Mesodermal cell (in vitro differentiated cells): ENCODE measurements at regions not wholly inside any gene's neighbourhood (a gene's known extent, or its start where the extent isn't known, plus 50 kb on each side); places are given as distances from the start of the nearest gene placed in this dataset.
"Not testable (repeated sequence)": the region's sequence is repeated elsewhere in the genome, so short reads cannot be mapped to it uniquely, and the experiment has no call there.

ENCODE experiments used
- H3K27ac ChIP-seq: 2 replicates; pipeline ENCODE4 v1.7.0; 2013; ENCODE audit warnings: mild to moderate bottlenecking, low read depth, low read length, moderate library complexity; ENCODE audit not compliant: severe bottlenecking
- H3K36me3 ChIP-seq: 2 replicates; pipeline ENCODE4 v1.7.1; 2013; ENCODE audit warnings: mild to moderate bottlenecking, low read length, moderate library complexity; ENCODE audit not compliant: control insufficient read depth, insufficient read depth
- H3K4me1 ChIP-seq: one replicate; pipeline ENCODE4 v1.7.1; 2013; ENCODE audit warnings: mild to moderate bottlenecking, low read length; ENCODE audit not compliant: insufficient read depth, control insufficient read depth, poor library complexity, severe bottlenecking
- H3K4me3 ChIP-seq: 2 replicates; pipeline ENCODE4 v1.7.0; 2013; ENCODE audit warnings: low read length, control low read depth, mild to moderate bottlenecking; ENCODE audit not compliant: insufficient read depth, poor library complexity, severe bottlenecking; ENCODE audit errors: extremely low read depth
- H3K9me3 ChIP-seq: 2 replicates; pipeline ENCODE4 v1.7.1; 2013; ENCODE audit warnings: mild to moderate bottlenecking, low read length, moderate library complexity; ENCODE audit not compliant: control insufficient read depth
- WGBS, 2 experiments: methylation state at CpG; one replicate each; pipeline ENCODE4 v1.1.5; 2013; ENCODE audit warnings: missing lambda C conversion rate in 2 of 2; ENCODE audit not compliant: insufficient coverage in 2 of 2; 5-methylcytosine and 5-hydroxymethylcytosine counted together

GRCh38 chr12:108424026-108424425, 84.9 kb upstream of the CMKLR1 start:
- Histone ChIP-seq H3K4me1 (no peaks in the 10 kb centered on the region), H3K27ac (no peak overlapping the region), H3K36me3 (no peaks in the 10 kb centered on the region), H3K9me3 (no peaks in the 10 kb centered on the region), H3K4me3 (no peak overlapping the region)
- 82 to 83% methylated on average over 3 of the region's 4 CpGs for WGBS, 2 experiments

- H3K36me3 ChIP-seq, result no peaks in the 10 kb centered on the region
- H3K4me1 ChIP-seq, result no peaks in the 10 kb centered on the region
- no peaks in the 10 kb centered on the region for H3K9me3 ChIP-seq
- 81 to 87% methylated on average over 3 of the region's 4 CpGs for WGBS, 2 experiments
- no peak overlapping the region for H3K4me3 ChIP-seq
- no peak overlapping the region for H3K27ac ChIP-seq
Measured at GRCh38 chr12:108423486-108423885, 84.4 kb upstream of the CMKLR1 start.

GRCh38 chr12:108421082-108421481, 82.0 kb upstream of the CMKLR1 start:
- H3K27ac ChIP-seq, H3K4me3 ChIP-seq, H3K4me1 ChIP-seq, H3K36me3 ChIP-seq, H3K9me3 ChIP-seq: not testable (repeated sequence)
- WGBS, 2 experiments, result no CpG with 5 or more reads among the region's 4 CpGs

GRCh38 chr12:108420421-108420820, 81.3 kb upstream of the CMKLR1 start:
- not testable (repeated sequence) for H3K4me3 ChIP-seq, H3K36me3 ChIP-seq, H3K27ac ChIP-seq, H3K9me3 ChIP-seq, H3K4me1 ChIP-seq
- 97 to 98% methylated on average over 11 to 12 of the region's 20 CpGs for WGBS, 2 experiments

GRCh38 chr12:108419949-108420348, 80.8 kb upstream of the CMKLR1 start:
- H3K36me3 ChIP-seq, result no peaks in the 10 kb centered on the region
- WGBS, 2 experiments, result 100% methylated on average over 1 to 2 of the region's 2 CpGs
- H3K4me3 ChIP-seq, result no peak overlapping the region
- H3K27ac ChIP-seq, result no peak overlapping the region
- no peaks in the 10 kb centered on the region for H3K9me3 ChIP-seq
- no peaks in the 10 kb centered on the region for H3K4me1 ChIP-seq

- Histone ChIP-seq H3K4me3 (no peak overlapping the region), H3K36me3 (no peaks in the 10 kb centered on the region), H3K9me3 (no peaks in the 10 kb centered on the region), H3K27ac (no peak overlapping the region), H3K4me1 (no peaks in the 10 kb centered on the region)
- 87 to 100% methylated on average over 2 of the region's 2 CpGs for WGBS, 2 experiments
Measured at GRCh38 chr12:108418164-108418890, 79.2 kb upstream of the CMKLR1 start.

GRCh38 chr12:108414021-108414420, 74.9 kb upstream of the CMKLR1 start:
- Histone ChIP-seq H3K36me3 (no peaks in the 10 kb centered on the region), H3K4me1 (no peaks in the 10 kb centered on the region), H3K9me3 (no peaks in the 10 kb centered on the region), H3K4me3 (no peak overlapping the region), H3K27ac (no peak overlapping the region)
- 93 to 94% methylated on average over 6 of the region's 6 CpGs for WGBS, 2 experiments

GRCh38 chr12:108410689-108411088, 71.6 kb upstream of the CMKLR1 start:
- no peaks in the 10 kb centered on the region for H3K9me3 ChIP-seq
- H3K36me3 ChIP-seq, result no peaks in the 10 kb centered on the region
- H3K27ac ChIP-seq, result no peak overlapping the region
- H3K4me3 ChIP-seq, result no peak overlapping the region
- H3K4me1 ChIP-seq, result no peaks in the 10 kb centered on the region
- WGBS, 2 experiments, result 84 to 92% methylated on average over 3 of the region's 3 CpGs

GRCh38 chr12:108409481-108409880, 70.4 kb upstream of the CMKLR1 start:
- H3K4me3 ChIP-seq, result no peak overlapping the region
- H3K9me3 ChIP-seq, result no peaks in the 10 kb centered on the region
- no peaks in the 10 kb centered on the region for H3K4me1 ChIP-seq
- no peak overlapping the region for H3K27ac ChIP-seq
- H3K36me3 ChIP-seq, result no peaks in the 10 kb centered on the region
- WGBS, 2 experiments, result 76 to 88% methylated on average over 2 to 3 of the region's 3 CpGs

- 39 to 81% methylated on average over 2 of the region's 3 CpGs for WGBS, 2 experiments
- Histone ChIP-seq H3K4me3 (no peak overlapping the region), H3K27ac (no peak overlapping the region), H3K36me3 (no peaks in the 10 kb centered on the region), H3K4me1 (no peaks in the 10 kb centered on the region), H3K9me3 (no peaks in the 10 kb centered on the region)
Measured at GRCh38 chr12:108403952-108404351, 64.8 kb upstream of the CMKLR1 start.

GRCh38 chr12:108401964-108402363, 62.9 kb upstream of the CMKLR1 start:
- H3K4me1 ChIP-seq, result no peaks in the 10 kb centered on the region
- no peak overlapping the region for H3K27ac ChIP-seq
- 76 to 78% methylated on average over 3 of the region's 3 CpGs for WGBS, 2 experiments
- H3K4me3 ChIP-seq, result no peak overlapping the region
- no peaks in the 10 kb centered on the region for H3K9me3 ChIP-seq
- no peaks in the 10 kb centered on the region for H3K36me3 ChIP-seq
